Kidney (tissue), 13 donors: ENCODE measurements at regions not wholly inside any gene's neighbourhood (a gene's known extent, or its start where the extent isn't known, plus 50 kb on each side); places are given as distances from the start of the nearest gene placed in this dataset.

Experiments used
- DNase-seq, 5 donors: peaks; one replicate each; pipeline ENCODE4 v3.0.0-alpha.2; 2013 to 2020
- FAIRE-seq: peaks from 2 replicates; lab custom pipeline; 2012; peaks lifted over from hg19 to GRCh38; lab: Jason Lieb, UNC
- H3K27ac ChIP-seq, 2 donors: one replicate each; pipeline ENCODE4 v1.7.0; 2013; ENCODE audit warnings: low read depth in 2 of 2, low read length in 2 of 2, inconsistent platforms in 1 of 2
- H3K27me3 ChIP-seq: one replicate; pipeline ENCODE4 v1.7.1; 2013; ENCODE audit warnings: low read length, inconsistent platforms; ENCODE audit not compliant: control insufficient read depth, insufficient read depth
- H3K36me3 ChIP-seq, 3 donors: one replicate each; pipeline versions ENCODE4 v1.7.0 to v1.7.1; 2013; ENCODE audit warnings: low read length in 3 of 3, control low read depth in 1 of 3, inconsistent platforms in 1 of 3; ENCODE audit not compliant: insufficient read depth in 3 of 3, control insufficient read depth in 2 of 3
- H3K4me1 ChIP-seq, 3 donors: one replicate each; pipeline versions ENCODE4 v1.7.0 to v1.7.1; 2013; ENCODE audit warnings: low read length in 3 of 3, inconsistent platforms in 1 of 3, low read depth in 1 of 3; ENCODE audit not compliant: control insufficient read depth in 2 of 3, insufficient read depth in 2 of 3
- H3K4me3 ChIP-seq, 3 donors: one replicate each; pipeline versions ENCODE4 v1.7.0 to v1.8.1; 2013; ENCODE audit warnings: low read length in 3 of 3, control low read depth in 1 of 3, inconsistent platforms in 1 of 3
- H3K9ac ChIP-seq, 3 donors: one replicate each; pipeline versions ENCODE4 v1.7.0 to v1.7.1; 2013; ENCODE audit warnings: low read length in 3 of 3, control low read depth in 1 of 3, inconsistent platforms in 1 of 3
- H3K9me3 ChIP-seq, 3 donors: one replicate each; pipeline versions ENCODE4 v1.7.0 to v1.7.1; 2013; ENCODE audit warnings: low read length in 3 of 3, control low read depth in 1 of 3, inconsistent platforms in 1 of 3; ENCODE audit not compliant: control insufficient read depth in 2 of 3, insufficient read depth in 1 of 3
- CTCF ChIP-seq: IDR thresholded peaks from 3 replicates; pipeline ENCODE4 v1.5.1; 2012; ENCODE audit warnings: mild to moderate bottlenecking, moderate library complexity, borderline replicate concordance; ENCODE audit not compliant: insufficient read depth; ENCODE audit errors: extremely low read depth
- intact Hi-C: fragments of 100-400 bp; cut with DNase I; formaldehyde crosslinking; loops from one replicate; pipeline ENCODE4 v1.11.1; 2022
- donor health status: control.
- donor health status: control.
- donor health status: control.
- donor health status: control.
- donor health status: control.
- donor health status: DM: yes; HTN: yes; CAD: no.
- donor health status: Normal renal cell carcinoma (clear cell type).

- no peaks in the 10 kb centered on the region for H3K27me3 ChIP-seq
- no peaks in the 10 kb centered on the region for H3K4me1 ChIP-seq
- FAIRE-seq (no peak), DNase-seq (peak in 1 of 5 donors; percentile 15)
- H3K9ac ChIP-seq = no peak overlapping the region
- intact Hi-C loops = no loop called here
- no peaks in the 10 kb centered on the region for H3K36me3 ChIP-seq
- H3K9me3 ChIP-seq = no peaks in the 10 kb centered on the region
- TF ChIP-seq CTCF = no peak
- no peak overlapping the region for H3K4me3 ChIP-seq
- no peak overlapping the region for H3K27ac ChIP-seq
Measured at GRCh38 chr12:59839514-59839913, 243.7 kb downstream of the SLC16A7 start.

- DNase-seq (no peak), FAIRE-seq (no peak)
- Histone ChIP-seq H3K4me1 (no peaks in the 10 kb centered on the region), H3K36me3 (no peaks in the 10 kb centered on the region), H3K9me3 (no peaks in the 10 kb centered on the region), H3K4me3 (no peak overlapping the region), H3K27ac (no peak overlapping the region), H3K9ac (no peak overlapping the region), H3K27me3 (no peaks in the 10 kb centered on the region)
- TF ChIP-seq CTCF = no peak
- intact Hi-C loops = no loop called here
Measured at GRCh38 chr12:59843260-59843843, 247.5 kb downstream of the SLC16A7 start.

GRCh38 chr12:59844750-59845149, 248.9 kb downstream of the SLC16A7 start:
- Histone ChIP-seq H3K27ac (no peak overlapping the region), H3K27me3 (no peaks in the 10 kb centered on the region), H3K9me3 (no peaks in the 10 kb centered on the region), H3K4me1 (no peaks in the 10 kb centered on the region), H3K9ac (no peak overlapping the region), H3K4me3 (no peak overlapping the region), H3K36me3 (no peaks in the 10 kb centered on the region)
- no peak for TF ChIP-seq CTCF
- DNase-seq = no peak
- no peak for FAIRE-seq
- intact Hi-C loops = no loop called here

GRCh38 chr12:59845293-59845692, 249.5 kb downstream of the SLC16A7 start:
- no peaks in the 10 kb centered on the region for H3K4me1 ChIP-seq
- no peak for TF ChIP-seq CTCF
- no peak for DNase-seq
- intact Hi-C loops = no loop called here
- H3K27ac ChIP-seq = no peak overlapping the region
- H3K27me3 ChIP-seq = no peaks in the 10 kb centered on the region
- H3K9ac ChIP-seq = no peak overlapping the region
- H3K9me3 ChIP-seq = no peaks in the 10 kb centered on the region
- no peak for FAIRE-seq
- no peaks in the 10 kb centered on the region for H3K36me3 ChIP-seq
- H3K4me3 ChIP-seq = no peak overlapping the region
